Liver (tissue), 8 donors: ENCODE measurements at regions not wholly inside any gene's neighbourhood (a gene's known extent, or its start where the extent isn't known, plus 50 kb on each side); places are given as distances from the start of the nearest gene placed in this dataset.

Source experiments
- DNase-seq: peaks from one replicate; pipeline ENCODE4 v3.0.0-alpha.2; 2017; ENCODE audit warnings: low spot score
- H3K27ac ChIP-seq, 2 donors: one replicate each; pipeline ENCODE4 v1.7.0; 2013; ENCODE audit warnings: inconsistent platforms in 2 of 2, low read length in 2 of 2, control low read depth in 1 of 2, low read depth in 1 of 2, mild to moderate bottlenecking in 1 of 2
- H3K27me3 ChIP-seq, 4 donors: one replicate each; pipeline versions ENCODE4 v1.6.1 to v1.7.0; 2013; ENCODE audit warnings: low read length in 3 of 4, inconsistent platforms in 1 of 4, mild to moderate bottlenecking in 1 of 4, moderate library complexity in 1 of 4; ENCODE audit not compliant: control insufficient read depth in 4 of 4, insufficient read depth in 4 of 4
- H3K36me3 ChIP-seq, 4 donors: one replicate each; pipeline versions ENCODE4 v1.6.1 to v1.7.0; 2013; ENCODE audit warnings: low read length in 3 of 4, mild to moderate bottlenecking in 3 of 4, low read depth in 1 of 4, moderate library complexity in 1 of 4; ENCODE audit not compliant: control insufficient read depth in 4 of 4, insufficient read depth in 3 of 4
- H3K4me1 ChIP-seq, 4 donors: one replicate each; pipeline versions ENCODE4 v1.6.1 to v1.7.0; 2013; ENCODE audit warnings: low read length in 3 of 4, mild to moderate bottlenecking in 3 of 4, moderate library complexity in 1 of 4; ENCODE audit not compliant: control insufficient read depth in 4 of 4, insufficient read depth in 4 of 4
- H3K4me3 ChIP-seq, 3 donors: one replicate each; pipeline versions ENCODE4 v1.6.1 to v1.7.0; 2013; ENCODE audit warnings: low read length in 3 of 3, control low read depth in 1 of 3, low read depth in 1 of 3, mild to moderate bottlenecking in 1 of 3
- H3K9ac ChIP-seq, 2 donors: one replicate each; pipeline ENCODE4 v1.7.0; 2013; ENCODE audit warnings: low read length in 2 of 2, mild to moderate bottlenecking in 2 of 2, moderate library complexity in 2 of 2, control low read depth in 1 of 2, low read depth in 1 of 2
- H3K9me3 ChIP-seq, 4 donors: one replicate each; pipeline versions ENCODE4 v1.6.1 to v1.7.0; 2013; ENCODE audit warnings: low read length in 3 of 4; ENCODE audit not compliant: control insufficient read depth in 4 of 4
- ATF3 ChIP-seq: IDR thresholded peaks from 2 replicates; pipeline ENCODE4 v1.6.1; 2016; ENCODE audit warnings: antibody characterized with exemption
- CTCF ChIP-seq: fragments of 150-350 bp; IDR thresholded peaks from 2 replicates; pipeline ENCODE4 v1.5.1; 2017; ENCODE audit warnings: improper control_type of control experiment, low read depth, low read length; ENCODE audit not compliant: missing input control
- EGR1 ChIP-seq, 2 donors: IDR thresholded peaks; 2 replicates each; pipeline ENCODE4 v1.6.1; 2016 to 2018; ENCODE audit warnings: antibody characterized with exemption in 2 of 2, low read depth in 2 of 2
- FOXA1 ChIP-seq: IDR thresholded peaks from 2 replicates; pipeline ENCODE4 v1.6.1; 2016; ENCODE audit warnings: antibody characterized with exemption
- FOXA2 ChIP-seq: IDR thresholded peaks from 2 replicates; pipeline ENCODE4 v1.6.1; 2016; ENCODE audit warnings: antibody characterized with exemption
- GABPA ChIP-seq, 2 donors: IDR thresholded peaks in 1 of 2; conservative IDR thresholded peaks in 1 of 2; 2 replicates each; pipeline ENCODE4 v1.6.1; 2016; ENCODE audit warnings: antibody characterized with exemption in 2 of 2, mild to moderate bottlenecking in 1 of 2, moderate library complexity in 1 of 2
- HNF4A ChIP-seq, 2 donors: conservative IDR thresholded peaks; 2 replicates each; pipeline ENCODE4 v1.6.1; 2016; ENCODE audit warnings: antibody characterized with exemption in 2 of 2, mild to moderate bottlenecking in 2 of 2
- HNF4G ChIP-seq: IDR thresholded peaks from 2 replicates; pipeline ENCODE4 v1.6.1; 2016; ENCODE audit warnings: antibody characterized with exemption
- JUND ChIP-seq, 2 donors: IDR thresholded peaks; 2 replicates each; pipeline ENCODE4 v1.6.1; 2016; ENCODE audit warnings: antibody characterized with exemption in 2 of 2
- MAX ChIP-seq: IDR thresholded peaks from 2 replicates; pipeline ENCODE4 v1.6.1; 2016; ENCODE audit warnings: antibody characterized with exemption
- NR2F2 ChIP-seq: IDR thresholded peaks from 2 replicates; pipeline ENCODE4 v1.6.1; 2016; ENCODE audit warnings: antibody characterized with exemption
- RAD21 ChIP-seq, 2 donors: IDR thresholded peaks; 2 replicates each; pipeline ENCODE4 v1.6.1; 2016; ENCODE audit warnings: antibody characterized with exemption in 2 of 2, mild to moderate bottlenecking in 2 of 2
- REST ChIP-seq: IDR thresholded peaks from 2 replicates; pipeline ENCODE4 v1.6.1; 2016; ENCODE audit warnings: antibody characterized with exemption, mild to moderate bottlenecking
- RXRA ChIP-seq, 2 donors: IDR thresholded peaks; 2 replicates each; pipeline ENCODE4 v1.6.1; 2017 to 2018; ENCODE audit warnings: antibody characterized with exemption in 2 of 2, mild to moderate bottlenecking in 1 of 2
- SP1 ChIP-seq: IDR thresholded peaks from 2 replicates; pipeline ENCODE4 v1.6.1; 2018; ENCODE audit warnings: antibody characterized with exemption, mild to moderate bottlenecking
- TAF1 ChIP-seq: conservative IDR thresholded peaks from 2 replicates; pipeline ENCODE4 v1.6.1; 2016; ENCODE audit warnings: antibody characterized with exemption, mild to moderate bottlenecking
- YY1 ChIP-seq: IDR thresholded peaks from 2 replicates; pipeline ENCODE4 v1.6.1; 2016; ENCODE audit warnings: antibody characterized with exemption, mild to moderate bottlenecking
- ZBTB33 ChIP-seq: IDR thresholded peaks from 2 replicates; pipeline ENCODE4 v1.6.1; 2016; ENCODE audit warnings: antibody characterized with exemption
- WGBS: extraction: QIAGEN DNeasy Blood & Tissue Kit; methylation state at CpG from one replicate; pipeline ENCODE4 v1.1.7; 2013; 5-methylcytosine and 5-hydroxymethylcytosine counted together
- donor health status: healthy.
- donor health status: healthy.
- donor health status: healthy.
- donor health status: healthy.
- donor health status: healthy.

GRCh38 chr5:68849103-68849502 is 244.7 kb upstream of the SLC30A5 start (continued):
- TF ChIP-seq CTCF, result no peak
- no peak for TF ChIP-seq RXRA (IDR thresholded peaks at IDR 0.05)
- no peak for TF ChIP-seq TAF1
- no peak for TF ChIP-seq FOXA1
- no peak for TF ChIP-seq EGR1 (IDR thresholded peaks at IDR 0.05; ENCODE audit: low read depth in 2 of 2)
- no peak for TF ChIP-seq GABPA (IDR thresholded peaks at IDR 0.05 in 1 of 2, conservative IDR thresholded peaks at IDR 0.05 in 1 of 2)
- no peak for TF ChIP-seq JUND (IDR thresholded peaks at IDR 0.05)
- no peak for TF ChIP-seq SP1
- no peak for TF ChIP-seq YY1

- no peaks in the 10 kb centered on the region for H3K27me3 ChIP-seq
- no peak overlapping the region for H3K4me3 ChIP-seq
- no peak for TF ChIP-seq RXRA (IDR thresholded peaks at IDR 0.05)
- no peak for TF ChIP-seq ATF3
- no peak for TF ChIP-seq SP1
- no peak for TF ChIP-seq RAD21 (IDR thresholded peaks at IDR 0.05)
- TF ChIP-seq NR2F2, result no peak
- TF ChIP-seq GABPA (IDR thresholded peaks at IDR 0.05 in 1 of 2, conservative IDR thresholded peaks at IDR 0.05 in 1 of 2), result no peak
- no peak for TF ChIP-seq REST
- TF ChIP-seq TAF1, result no peak
- no peak for TF ChIP-seq CTCF
- no peak for TF ChIP-seq FOXA2
- no peak for TF ChIP-seq FOXA1
- no peak for TF ChIP-seq HNF4G
- TF ChIP-seq ZBTB33, result no peak
- no peak for TF ChIP-seq YY1
- no peak for TF ChIP-seq JUND (IDR thresholded peaks at IDR 0.05)
- TF ChIP-seq MAX, result no peak
- no peak for TF ChIP-seq HNF4A (conservative IDR thresholded peaks at IDR 0.05)
- H3K9ac ChIP-seq, result no peak overlapping the region
- H3K36me3 ChIP-seq, result no peaks in the 10 kb centered on the region
- no peak for DNase-seq
- no peak overlapping the region for H3K27ac ChIP-seq
- WGBS, result 88% methylated on average over 1 of the region's 1 CpG
- no peaks in the 10 kb centered on the region for H3K4me1 ChIP-seq
- peaks cover 0 to 4% (median 0%) of the 10 kb centered on the region in 4 donors for H3K9me3 ChIP-seq
Observed at GRCh38 chr5:68849906-68850305, 243.9 kb upstream of the SLC30A5 start.
